ENCODE measurements at regions not wholly inside any gene's neighbourhood (a gene's known extent, or its start where the extent isn't known, plus 50 kb on each side); places are given as distances from the start of the nearest gene placed in this dataset.
A peak's percentile ranks its signal among the peaks of the same experiment; 100 is the strongest.

DNA sequence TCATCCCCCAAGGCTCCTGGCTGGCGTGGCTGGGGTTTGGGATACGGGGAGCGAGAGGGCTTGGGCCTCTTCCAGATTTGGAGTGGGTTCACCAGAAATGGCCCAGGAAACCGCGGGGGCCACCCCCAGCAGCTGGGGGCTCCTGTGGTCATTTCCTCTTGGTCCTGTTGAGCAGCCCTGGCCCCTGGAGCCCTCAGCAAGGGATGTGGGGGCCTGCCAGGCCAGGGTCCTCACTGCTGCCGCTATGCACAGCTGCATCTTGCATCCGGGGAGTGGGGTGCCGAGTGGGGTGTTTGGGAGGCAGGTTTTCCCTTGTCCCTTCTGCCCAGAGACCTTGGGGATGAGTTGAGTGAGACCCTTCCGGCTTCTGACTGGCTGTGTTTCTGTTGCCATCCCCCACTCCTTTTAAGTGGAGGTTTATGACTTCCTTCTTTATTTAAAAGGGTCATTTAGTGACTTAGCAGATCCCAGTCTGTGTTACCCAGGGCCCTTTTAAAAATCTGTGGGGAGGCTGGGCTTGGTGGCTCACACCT is 319.8 kb downstream of the SEC14L1 start (continued):
- TF ChIP-seq, protein P1, sequence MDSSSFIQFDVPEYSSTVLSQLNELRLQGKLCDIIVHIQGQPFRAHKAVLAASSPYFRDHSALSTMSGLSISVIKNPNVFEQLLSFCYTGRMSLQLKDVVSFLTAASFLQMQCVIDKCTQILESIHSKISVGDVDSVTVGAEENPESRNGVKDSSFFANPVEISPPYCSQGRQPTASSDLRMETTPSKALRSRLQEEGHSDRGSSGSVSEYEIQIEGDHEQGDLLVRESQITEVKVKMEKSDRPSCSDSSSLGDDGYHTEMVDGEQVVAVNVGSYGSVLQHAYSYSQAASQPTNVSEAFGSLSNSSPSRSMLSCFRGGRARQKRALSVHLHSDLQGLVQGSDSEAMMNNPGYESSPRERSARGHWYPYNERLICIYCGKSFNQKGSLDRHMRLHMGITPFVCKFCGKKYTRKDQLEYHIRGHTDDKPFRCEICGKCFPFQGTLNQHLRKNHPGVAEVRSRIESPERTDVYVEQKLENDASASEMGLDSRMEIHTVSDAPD (CRISPR knock-in tag; IDR thresholded peaks at IDR 0.05): no peak
- TF ChIP-seq ZZZ3 (CRISPR knock-in tag; IDR thresholded peaks at IDR 0.05; ENCODE audit: borderline replicate concordance) (no peak), HNF4G (IDR thresholded peaks at IDR 0.05; ENCODE audit: borderline replicate concordance, low read depth, low read length) (no peak), HNF4G (CRISPR knock-in tag; IDR thresholded peaks at IDR 0.05; ENCODE audit: borderline replicate concordance, low read depth) (no peak), TBP (CRISPR knock-in tag; IDR thresholded peaks at IDR 0.05) (no peak), RBFOX2 (IDR thresholded peaks at IDR 0.05; ENCODE audit: low read depth, low read length) (peak; percentile 37; the same call in 1 of the 2 replicates), ATF7-NPFF (CRISPR knock-in tag; IDR thresholded peaks at IDR 0.05; ENCODE audit: low read depth) (peak; percentile 34; the same call in 1 of the 2 replicates), ZFY (CRISPR knock-in tag; IDR thresholded peaks at IDR 0.05) (no peak), RCOR2 (CRISPR knock-in tag; IDR thresholded peaks at IDR 0.05) (no peak), MLLT10 (CRISPR knock-in tag; IDR thresholded peaks at IDR 0.05) (no peak), GATAD2A (CRISPR knock-in tag; IDR thresholded peaks at IDR 0.05) (no peak), ZBTB7A (CRISPR knock-in tag; IDR thresholded peaks at IDR 0.05) (0 out of 2 replicates have a peak, but pooled peaks have one; percentile 4), GABPA (IDR thresholded peaks at IDR 0.05; ENCODE audit: low read depth, low read length) (no peak), GABPA (CRISPR knock-in tag; IDR thresholded peaks at IDR 0.05; ENCODE audit: low read depth) (no peak), FOXO1 (CRISPR knock-in tag; IDR thresholded peaks at IDR 0.05) (no peak), BORCS8-MEF2B (CRISPR knock-in tag; IDR thresholded peaks at IDR 0.05) (no peak), THYN1 (CRISPR knock-in tag; IDR thresholded peaks at IDR 0.05; ENCODE audit: borderline replicate concordance, low read depth) (no peak), ZBTB3 (CRISPR knock-in tag; IDR thresholded peaks at IDR 0.05; ENCODE audit: borderline replicate concordance, low read depth) (no peak), NFYC (CRISPR knock-in tag; IDR thresholded peaks at IDR 0.05) (no peak), TEAD3 (CRISPR knock-in tag; optimal IDR thresholded peaks at IDR 0.05; ENCODE audit: borderline replicate concordance) (no peak), ZNF354B (CRISPR knock-in tag; IDR thresholded peaks at IDR 0.05) (no peak)
- TF ChIP-seq, protein P2, sequence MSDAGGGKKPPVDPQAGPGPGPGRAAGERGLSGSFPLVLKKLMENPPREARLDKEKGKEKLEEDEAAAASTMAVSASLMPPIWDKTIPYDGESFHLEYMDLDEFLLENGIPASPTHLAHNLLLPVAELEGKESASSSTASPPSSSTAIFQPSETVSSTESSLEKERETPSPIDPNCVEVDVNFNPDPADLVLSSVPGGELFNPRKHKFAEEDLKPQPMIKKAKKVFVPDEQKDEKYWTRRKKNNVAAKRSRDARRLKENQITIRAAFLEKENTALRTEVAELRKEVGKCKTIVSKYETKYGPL (CRISPR knock-in tag; IDR thresholded peaks at IDR 0.05): no peak
- TF ChIP-seq, protein P3, sequence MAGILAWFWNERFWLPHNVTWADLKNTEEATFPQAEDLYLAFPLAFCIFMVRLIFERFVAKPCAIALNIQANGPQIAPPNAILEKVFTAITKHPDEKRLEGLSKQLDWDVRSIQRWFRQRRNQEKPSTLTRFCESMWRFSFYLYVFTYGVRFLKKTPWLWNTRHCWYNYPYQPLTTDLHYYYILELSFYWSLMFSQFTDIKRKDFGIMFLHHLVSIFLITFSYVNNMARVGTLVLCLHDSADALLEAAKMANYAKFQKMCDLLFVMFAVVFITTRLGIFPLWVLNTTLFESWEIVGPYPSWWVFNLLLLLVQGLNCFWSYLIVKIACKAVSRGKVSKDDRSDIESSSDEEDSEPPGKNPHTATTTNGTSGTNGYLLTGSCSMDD (CRISPR knock-in tag; IDR thresholded peaks at IDR 0.05): no peak
- TF ChIP-seq, protein P4, sequence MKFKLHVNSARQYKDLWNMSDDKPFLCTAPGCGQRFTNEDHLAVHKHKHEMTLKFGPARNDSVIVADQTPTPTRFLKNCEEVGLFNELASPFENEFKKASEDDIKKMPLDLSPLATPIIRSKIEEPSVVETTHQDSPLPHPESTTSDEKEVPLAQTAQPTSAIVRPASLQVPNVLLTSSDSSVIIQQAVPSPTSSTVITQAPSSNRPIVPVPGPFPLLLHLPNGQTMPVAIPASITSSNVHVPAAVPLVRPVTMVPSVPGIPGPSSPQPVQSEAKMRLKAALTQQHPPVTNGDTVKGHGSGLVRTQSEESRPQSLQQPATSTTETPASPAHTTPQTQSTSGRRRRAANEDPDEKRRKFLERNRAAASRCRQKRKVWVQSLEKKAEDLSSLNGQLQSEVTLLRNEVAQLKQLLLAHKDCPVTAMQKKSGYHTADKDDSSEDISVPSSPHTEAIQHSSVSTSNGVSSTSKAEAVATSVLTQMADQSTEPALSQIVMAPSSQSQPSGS (CRISPR knock-in tag; IDR thresholded peaks at IDR 0.05): no peak
- TF ChIP-seq, protein P5, sequence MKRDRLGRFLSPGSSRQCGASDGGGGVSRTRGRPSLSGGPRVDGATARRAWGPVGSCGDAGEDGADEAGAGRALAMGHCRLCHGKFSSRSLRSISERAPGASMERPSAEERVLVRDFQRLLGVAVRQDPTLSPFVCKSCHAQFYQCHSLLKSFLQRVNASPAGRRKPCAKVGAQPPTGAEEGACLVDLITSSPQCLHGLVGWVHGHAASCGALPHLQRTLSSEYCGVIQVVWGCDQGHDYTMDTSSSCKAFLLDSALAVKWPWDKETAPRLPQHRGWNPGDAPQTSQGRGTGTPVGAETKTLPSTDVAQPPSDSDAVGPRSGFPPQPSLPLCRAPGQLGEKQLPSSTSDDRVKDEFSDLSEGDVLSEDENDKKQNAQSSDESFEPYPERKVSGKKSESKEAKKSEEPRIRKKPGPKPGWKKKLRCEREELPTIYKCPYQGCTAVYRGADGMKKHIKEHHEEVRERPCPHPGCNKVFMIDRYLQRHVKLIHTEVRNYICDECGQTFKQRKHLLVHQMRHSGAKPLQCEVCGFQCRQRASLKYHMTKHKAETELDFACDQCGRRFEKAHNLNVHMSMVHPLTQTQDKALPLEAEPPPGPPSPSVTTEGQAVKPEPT (CRISPR knock-in tag; IDR thresholded peaks at IDR 0.05; ENCODE audit: low read depth): no peak
- TF ChIP-seq, protein P6, sequence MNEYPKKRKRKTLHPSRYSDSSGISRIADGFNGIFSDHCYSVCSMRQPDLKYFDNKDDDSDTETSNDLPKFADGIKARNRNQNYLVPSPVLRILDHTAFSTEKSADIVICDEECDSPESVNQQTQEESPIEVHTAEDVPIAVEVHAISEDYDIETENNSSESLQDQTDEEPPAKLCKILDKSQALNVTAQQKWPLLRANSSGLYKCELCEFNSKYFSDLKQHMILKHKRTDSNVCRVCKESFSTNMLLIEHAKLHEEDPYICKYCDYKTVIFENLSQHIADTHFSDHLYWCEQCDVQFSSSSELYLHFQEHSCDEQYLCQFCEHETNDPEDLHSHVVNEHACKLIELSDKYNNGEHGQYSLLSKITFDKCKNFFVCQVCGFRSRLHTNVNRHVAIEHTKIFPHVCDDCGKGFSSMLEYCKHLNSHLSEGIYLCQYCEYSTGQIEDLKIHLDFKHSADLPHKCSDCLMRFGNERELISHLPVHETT (CRISPR knock-in tag; conservative IDR thresholded peaks at IDR 0.05): no peak

All from HepG2 (cell line).